ENCODE measurements at regions not wholly inside any gene's neighbourhood (a gene's known extent, or its start where the extent isn't known, plus 50 kb on each side); places are given as distances from the start of the nearest gene placed in this dataset.

GRCh38 chr2:76080154-76080553, 369.4 kb upstream of the GCFC2 start:
- no peak for ATAC-seq
- TF ChIP-seq ZC3H10 (CRISPR knock-in tag; IDR thresholded peaks at IDR 0.05) (no peak), ZNF565 (CRISPR knock-in tag; conservative IDR thresholded peaks at IDR 0.05; ENCODE audit: low read depth) (no peak), TSHZ2 (CRISPR knock-in tag; IDR thresholded peaks at IDR 0.05) (no peak), ESRRG (CRISPR knock-in tag; IDR thresholded peaks at IDR 0.05) (no peak), PATZ1 (CRISPR knock-in tag; IDR thresholded peaks at IDR 0.05; ENCODE audit: borderline replicate concordance) (no peak), BACH2 (CRISPR knock-in tag; IDR thresholded peaks at IDR 0.05; ENCODE audit: borderline replicate concordance) (no peak), ZNF8 (CRISPR knock-in tag; IDR thresholded peaks at IDR 0.05) (no peak), ZFP3 (CRISPR knock-in tag; IDR thresholded peaks at IDR 0.05) (no peak), CSDC2 (CRISPR knock-in tag; IDR thresholded peaks at IDR 0.05) (no peak), PPARA (CRISPR knock-in tag; IDR thresholded peaks at IDR 0.05; ENCODE audit: borderline replicate concordance) (no peak), ZFP30 (CRISPR knock-in tag; IDR thresholded peaks at IDR 0.05) (no peak), ARNTL (CRISPR knock-in tag; IDR thresholded peaks at IDR 0.05; ENCODE audit: borderline replicate concordance, low read depth) (no peak), TCF4 (CRISPR knock-in tag; IDR thresholded peaks at IDR 0.05; ENCODE audit: borderline replicate concordance) (no peak), POU6F1 (CRISPR knock-in tag; IDR thresholded peaks at IDR 0.05; ENCODE audit: borderline replicate concordance, low read depth) (no peak), GLIS3 (CRISPR knock-in tag; IDR thresholded peaks at IDR 0.05) (no peak), ZNF70 (CRISPR knock-in tag; IDR thresholded peaks at IDR 0.05) (no peak), ISL1 (CRISPR knock-in tag; IDR thresholded peaks at IDR 0.05) (no peak), OSR1 (CRISPR knock-in tag; IDR thresholded peaks at IDR 0.05) (no peak)

- ATAC-seq: no peak
- TF ChIP-seq RARB (CRISPR knock-in tag; IDR thresholded peaks at IDR 0.05): no peak
- no peak for TF ChIP-seq ARNTL (CRISPR knock-in tag; IDR thresholded peaks at IDR 0.05; ENCODE audit: borderline replicate concordance, low read depth)
- TF ChIP-seq CREB5 (CRISPR knock-in tag; IDR thresholded peaks at IDR 0.05; ENCODE audit: low read depth): no peak
- TF ChIP-seq CSDC2 (CRISPR knock-in tag; IDR thresholded peaks at IDR 0.05): no peak
- no peak for TF ChIP-seq GLIS3 (CRISPR knock-in tag; IDR thresholded peaks at IDR 0.05)
- TF ChIP-seq ESRRG (CRISPR knock-in tag; IDR thresholded peaks at IDR 0.05): no peak
Observed at GRCh38 chr2:76075126-76075525, 364.4 kb upstream of the GCFC2 start.

- no peak for ATAC-seq
- TF ChIP-seq CREB5 (CRISPR knock-in tag; IDR thresholded peaks at IDR 0.05; ENCODE audit: low read depth): peak; percentile 58; the same call in 1 of the 2 replicates
- no peak for TF ChIP-seq RARB (CRISPR knock-in tag; IDR thresholded peaks at IDR 0.05)
- no peak for TF ChIP-seq ARNTL (CRISPR knock-in tag; IDR thresholded peaks at IDR 0.05; ENCODE audit: borderline replicate concordance, low read depth)
- TF ChIP-seq OSR1 (CRISPR knock-in tag; IDR thresholded peaks at IDR 0.05): no peak
- TF ChIP-seq SNAI2 (CRISPR knock-in tag; IDR thresholded peaks at IDR 0.05): no peak
- peak; percentile 24; the same call in 1 of the 2 replicates for TF ChIP-seq ZNF8 (CRISPR knock-in tag; IDR thresholded peaks at IDR 0.05)
- TF ChIP-seq BACH2 (CRISPR knock-in tag; IDR thresholded peaks at IDR 0.05; ENCODE audit: borderline replicate concordance): no peak
- no peak for TF ChIP-seq ESRRG (CRISPR knock-in tag; IDR thresholded peaks at IDR 0.05)
- TF ChIP-seq TSHZ2 (CRISPR knock-in tag; IDR thresholded peaks at IDR 0.05): peak; percentile 91; the same call in 1 of the 2 replicates
- peak; percentile 87 for TF ChIP-seq TCF4 (CRISPR knock-in tag; IDR thresholded peaks at IDR 0.05; ENCODE audit: borderline replicate concordance)
- TF ChIP-seq ZNF70 (CRISPR knock-in tag; IDR thresholded peaks at IDR 0.05): peak; percentile 19; the same call in 1 of the 2 replicates
- no peak for TF ChIP-seq ZFP30 (CRISPR knock-in tag; IDR thresholded peaks at IDR 0.05)
- TF ChIP-seq ZFP3 (CRISPR knock-in tag; IDR thresholded peaks at IDR 0.05): peak; percentile 77
- TF ChIP-seq PPARA (CRISPR knock-in tag; IDR thresholded peaks at IDR 0.05; ENCODE audit: borderline replicate concordance): no peak
- TF ChIP-seq GLIS3 (CRISPR knock-in tag; IDR thresholded peaks at IDR 0.05): 0 out of 2 replicates have a peak, but pooled peaks have one; percentile 35
- TF ChIP-seq CSDC2 (CRISPR knock-in tag; IDR thresholded peaks at IDR 0.05): no peak
- TF ChIP-seq ZC3H10 (CRISPR knock-in tag; IDR thresholded peaks at IDR 0.05): no peak
- no peak for TF ChIP-seq PATZ1 (CRISPR knock-in tag; IDR thresholded peaks at IDR 0.05; ENCODE audit: borderline replicate concordance)
Observed at GRCh38 chr2:76073992-76074604, 363.4 kb upstream of the GCFC2 start.

Measured in SK-N-SH treated with all-trans-retinoic acid at 6 μM for 48 hours (cell line).